Tibial artery (tissue), 4 donors: ENCODE measurements at regions not wholly inside any gene's neighbourhood (a gene's known extent, or its start where the extent isn't known, plus 50 kb on each side); places are given as distances from the start of the nearest gene placed in this dataset.
"Not testable (repeated sequence)": the region's sequence is repeated elsewhere in the genome, so short reads cannot be mapped to it uniquely, and the experiment has no call there.

ENCODE experiments used
- DNase-seq, 2 donors: peaks; one replicate each; pipeline ENCODE4 v3.0.0-alpha.2; 2019
- H3K27ac ChIP-seq, 2 donors: fragments of 200-600 bp; sonication (generic) in 1 of 2; 1 replicate in 1 of 2; 2 replicates in 1 of 2; pipeline ENCODE4 v1.5.1; 2018 to 2019; ENCODE audit warnings: mild to moderate bottlenecking in 1 of 2
- H3K27me3 ChIP-seq, 2 donors: fragments of 200-600 bp; sonication (generic) in 1 of 2; one replicate each; pipeline versions ENCODE4 v1.5.1 to v1.6.0; 2016 to 2019
- H3K36me3 ChIP-seq, 3 donors: fragments of 200-600 bp; sonication (generic) in 2 of 3; one replicate each; pipeline ENCODE4 v1.5.1; 2016 to 2019; ENCODE audit warnings: mild to moderate bottlenecking in 2 of 3
- H3K4me1 ChIP-seq, 4 donors: fragments of 200-600 bp; sonication (generic) in 2 of 4; 1 replicate in 3 of 4; 2 replicates in 1 of 4; pipeline ENCODE4 v1.5.1; 2016 to 2019
- H3K4me3 ChIP-seq, 2 donors: fragments of 200-600 bp; sonication (generic) in 1 of 2; 1 replicate in 1 of 2; 2 replicates in 1 of 2; pipeline ENCODE4 v1.5.1; 2018 to 2019; ENCODE audit warnings: mild to moderate bottlenecking in 2 of 2
- H3K9me3 ChIP-seq, 3 donors: fragments of 200-600 bp; sonication (generic) in 1 of 3; one replicate each; pipeline ENCODE4 v1.5.1; 2016 to 2019
- intact Hi-C: fragments of 100-400 bp; cut with DNase I; formaldehyde crosslinking; loops from one replicate; pipeline ENCODE4 v1.15.0; 2023; ENCODE audit warnings: low total_unique reads
- TF ChIP-seq, protein P1 (sequence below), 2 experiments: fragments of 200-600 bp in 1 of 2; fragments of 450-650 bp in 1 of 2; IDR thresholded peaks; one replicate each; pipeline ENCODE4 v1.5.1; 2017 to 2019; ENCODE audit warnings: antibody characterized with exemption in 2 of 2, mild to moderate bottlenecking in 1 of 2, moderate library complexity in 1 of 2

DNA sequence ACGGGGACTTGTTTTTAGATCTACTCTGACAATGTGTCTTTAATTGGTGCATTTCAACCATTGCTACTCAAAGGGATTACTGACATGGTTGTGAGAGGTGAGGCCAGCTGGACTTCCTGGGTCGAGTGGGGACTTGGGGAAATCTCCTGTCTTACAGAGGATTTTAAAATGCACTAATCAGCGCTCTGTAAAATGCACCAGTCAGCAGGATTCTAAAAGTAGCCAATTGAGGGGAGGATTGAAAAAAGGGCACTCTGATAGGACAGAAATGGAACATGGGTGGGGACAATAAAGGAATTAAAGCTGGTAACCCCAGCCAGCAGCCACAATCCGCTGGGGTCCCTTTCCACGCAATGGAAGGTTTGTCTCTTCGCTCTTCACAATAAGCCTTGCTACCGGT, 122.5 kb upstream of the SNRPN start:
- H3K4me3 ChIP-seq = no peak overlapping the region
- H3K9me3 ChIP-seq = no peaks in the 10 kb centered on the region
- no peaks in the 10 kb centered on the region for H3K27me3 ChIP-seq
- intact Hi-C loops = no loop called here
- no peak overlapping the region for H3K27ac ChIP-seq
- DNase-seq = no peak
- TF ChIP-seq, protein P1, sequence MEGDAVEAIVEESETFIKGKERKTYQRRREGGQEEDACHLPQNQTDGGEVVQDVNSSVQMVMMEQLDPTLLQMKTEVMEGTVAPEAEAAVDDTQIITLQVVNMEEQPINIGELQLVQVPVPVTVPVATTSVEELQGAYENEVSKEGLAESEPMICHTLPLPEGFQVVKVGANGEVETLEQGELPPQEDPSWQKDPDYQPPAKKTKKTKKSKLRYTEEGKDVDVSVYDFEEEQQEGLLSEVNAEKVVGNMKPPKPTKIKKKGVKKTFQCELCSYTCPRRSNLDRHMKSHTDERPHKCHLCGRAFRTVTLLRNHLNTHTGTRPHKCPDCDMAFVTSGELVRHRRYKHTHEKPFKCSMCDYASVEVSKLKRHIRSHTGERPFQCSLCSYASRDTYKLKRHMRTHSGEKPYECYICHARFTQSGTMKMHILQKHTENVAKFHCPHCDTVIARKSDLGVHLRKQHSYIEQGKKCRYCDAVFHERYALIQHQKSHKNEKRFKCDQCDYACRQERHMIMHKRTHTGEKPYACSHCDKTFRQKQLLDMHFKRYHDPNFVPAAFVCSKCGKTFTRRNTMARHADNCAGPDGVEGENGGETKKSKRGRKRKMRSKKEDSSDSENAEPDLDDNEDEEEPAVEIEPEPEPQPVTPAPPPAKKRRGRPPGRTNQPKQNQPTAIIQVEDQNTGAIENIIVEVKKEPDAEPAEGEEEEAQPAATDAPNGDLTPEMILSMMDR (IDR thresholded peaks at IDR 0.05) = no peak
- H3K36me3 ChIP-seq = no peaks in the 10 kb centered on the region
- H3K4me1 ChIP-seq = no peaks in the 10 kb centered on the region

DNA sequence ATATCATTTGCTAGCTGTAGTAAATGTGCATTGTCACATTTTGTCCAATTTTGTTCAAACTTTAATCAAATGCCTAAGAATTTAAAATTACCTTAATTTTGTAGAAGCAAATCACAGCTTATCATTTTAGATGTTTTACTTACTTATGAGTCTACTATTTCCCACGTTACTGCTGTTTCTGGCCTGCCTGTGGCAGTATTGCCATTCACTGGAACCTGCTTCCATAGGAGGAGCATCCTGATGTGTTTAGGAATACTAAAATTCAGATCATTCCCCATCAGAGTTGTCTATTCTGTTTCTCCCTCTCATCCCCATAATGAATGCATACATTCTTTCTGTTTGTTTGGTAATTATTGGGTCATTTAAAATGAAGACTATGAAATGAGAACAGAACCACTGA, 119.5 kb upstream of the SNRPN start:
- DNase-seq = no peak

GRCh38 chr15:24848050-24848449, 106.7 kb upstream of the SNRPN start:
- Histone ChIP-seq H3K4me1 (no peaks in the 10 kb centered on the region), H3K36me3 (no peaks in the 10 kb centered on the region), H3K9me3 (peaks cover 0 to 9% (median 0%) of the 10 kb centered on the region in 3 donors), H3K27ac (peak overlapping the region; percentile 10 to 36), H3K4me3 (peak overlapping the region; percentile 36 to 46), H3K27me3 (no peaks in the 10 kb centered on the region)
- intact Hi-C loops = no loop called here
- TF ChIP-seq, protein P1 (IDR thresholded peaks at IDR 0.05) = no peak
- DNase-seq = no peak

More for the DNA sequence above, 119.5 kb upstream of the SNRPN start:
- H3K36me3 ChIP-seq = no peaks in the 10 kb centered on the region
- H3K4me3 ChIP-seq = no peak overlapping the region
- intact Hi-C loops = no loop called here
- H3K27ac ChIP-seq = no peak overlapping the region
- H3K27me3 ChIP-seq = no peaks in the 10 kb centered on the region
- no peaks in the 10 kb centered on the region for H3K4me1 ChIP-seq
- H3K9me3 ChIP-seq = no peaks in the 10 kb centered on the region
- TF ChIP-seq, protein P1 (IDR thresholded peaks at IDR 0.05) = no peak

GRCh38 chr15:24856397-24857390, 98.1 kb upstream of the SNRPN start:
- H3K27ac ChIP-seq = peak overlapping the region; percentile 15 to 57

GRCh38 chr15:24857763-24858162, 97.0 kb upstream of the SNRPN start:
- Histone ChIP-seq H3K27me3 (peaks cover 0 to 3% of the 10 kb centered on the region in 2 donors), H3K9me3 (no peaks in the 10 kb centered on the region), H3K36me3 (no peaks in the 10 kb centered on the region), H3K4me3 (peak overlapping the region; percentile 9 to 37), H3K4me1 (peaks cover 0 to 6% (median 0%) of the 10 kb centered on the region in 4 donors), H3K27ac (peak overlapping the region; percentile 52 to 57)
- TF ChIP-seq, protein P1 (IDR thresholded peaks at IDR 0.05) = no peak
- intact Hi-C loops = no loop called here
- no peak for DNase-seq

More at GRCh38 chr15:24856397-24857390, 98.1 kb upstream of the SNRPN start:
- Histone ChIP-seq H3K27me3 (peaks cover 0 to 3% of the 10 kb centered on the region in 2 donors), H3K9me3 (no peaks in the 10 kb centered on the region), H3K4me1 (peaks cover 0 to 6% (median 0%) of the 10 kb centered on the region in 4 donors), H3K36me3 (no peaks in the 10 kb centered on the region), H3K4me3 (peak overlapping the region; percentile 37 to 44)
- peak in 1 of 2 donors; percentile 70 for DNase-seq
- intact Hi-C loops = no loop called here
- TF ChIP-seq, protein P1 (IDR thresholded peaks at IDR 0.05) = no peak

DNA sequence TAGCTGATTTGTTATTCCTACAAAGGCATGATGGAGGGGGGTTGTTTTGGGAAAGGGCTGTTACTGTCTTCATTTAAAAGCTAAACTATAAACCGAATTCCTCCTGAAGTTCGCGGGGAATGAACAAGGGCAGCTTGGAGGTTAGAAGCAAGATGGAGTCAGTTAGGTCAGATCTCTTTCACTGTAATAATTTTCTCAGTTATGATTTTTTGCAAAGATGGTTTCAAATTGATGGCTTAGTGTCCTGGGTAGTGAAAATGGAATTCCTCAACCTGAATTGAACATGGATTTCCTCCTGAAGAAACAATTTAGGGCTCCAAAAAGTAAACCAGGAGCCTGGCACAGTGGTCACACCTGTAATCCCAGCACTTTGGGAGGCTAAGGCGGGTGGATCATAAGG, 96.6 kb upstream of the SNRPN start:
- intact Hi-C loops, H3K4me1 ChIP-seq, H3K9me3 ChIP-seq, DNase-seq, H3K36me3 ChIP-seq, H3K27me3 ChIP-seq: not testable (repeated sequence)
- peak overlapping the region; percentile 52 to 57 for H3K27ac ChIP-seq
- H3K4me3 ChIP-seq = peak overlapping the region in 1 of 2 donors; percentile 9
